Hematopoietic multipotent progenitor cell (in vitro differentiated cells): ENCODE measurements at regions not wholly inside any gene's neighbourhood (a gene's known extent, or its start where the extent isn't known, plus 50 kb on each side); places are given as distances from the start of the nearest gene placed in this dataset. TPM values are rescaled to one million over a fixed set of nuclear protein-coding genes. Genes with fewer than 3 reads are reported as not detected.

Experiments
- small RNA-seq: library from RNA; depleted of rRNA; stranded (forward); fragments of <200 nt; gene quantifications from one replicate; pipeline ENCODE3, GENCODE V24; 2012

Small RNAs in the stretch of these regions (small RNA-seq; reads per million reads assigned to genes)
- not detected for gene AL807761.1
